ENCODE measurements at regions not wholly inside any gene's neighbourhood (a gene's known extent, or its start where the extent isn't known, plus 50 kb on each side); places are given as distances from the start of the nearest gene placed in this dataset.

GRCh38 chr21:35489389-35489980 is 440.4 kb upstream of the RUNX1 start:
- no peak for TF ChIP-seq CTCF (IDR thresholded peaks at IDR 0.05)
- no peak for TF ChIP-seq POLR2A (IDR thresholded peaks at IDR 0.05)
